B cell (primary cell): ENCODE measurements at regions not wholly inside any gene's neighbourhood (a gene's known extent, or its start where the extent isn't known, plus 50 kb on each side); places are given as distances from the start of the nearest gene placed in this dataset.
"Not testable (repeated sequence)": the region's sequence is repeated elsewhere in the genome, so short reads cannot be mapped to it uniquely, and the experiment has no call there.

Source experiments
- ATAC-seq: fragments of 200-7000 bp; cut with Tn5 transposase; one replicate; pipeline ENCODE4 v1.10.0; 2021; ENCODE audit warnings: low read depth, mild to moderate bottlenecking, moderate number of reproducible peaks, moderate library complexity
- CTCF ChIA-PET: fragments of 350-600 bp; sonication (Branson Sonifier 250); formaldehyde crosslinking; loops from one replicate; lab custom pipeline; 2021; ENCODE audit warnings: antibody characterized with exemption, inconsistent platforms; lab: Charles Lee
- POLR2A ChIA-PET: fragments of 350-600 bp; sonication (Branson Sonifier 250); formaldehyde crosslinking; loops from one replicate; lab custom pipeline; 2021; ENCODE audit warnings: antibody characterized with exemption; lab: Charles Lee
- DNase-seq: peaks from one replicate; pipeline ENCODE4 v3.0.0; 2013
- H2AFZ ChIP-seq: 2 replicates; pipeline ENCODE4 v1.6.1; 2012; ENCODE audit warnings: mild to moderate bottlenecking, low read depth, low read length; ENCODE audit not compliant: insufficient read depth, poor library complexity, severe bottlenecking
- H3K27ac ChIP-seq, 2 donors: 1 replicate in 1 of 2; 2 replicates in 1 of 2; pipeline ENCODE4 v1.5.1; 2012 to 2013; ENCODE audit warnings: low read length in 2 of 2, mild to moderate bottlenecking in 2 of 2, moderate library complexity in 1 of 2
- H3K27me3 ChIP-seq, 4 experiments: fragments of 200-600 bp in 1 of 4; sonication (generic) in 1 of 4; replicated peaks in 1 of 4; 1 replicate in 2 of 4; 2 replicates in 2 of 4; pipeline versions ENCODE4 v1.6.1 to v1.7.0; 2013 to 2016; ENCODE audit warnings: low read length in 3 of 4, mild to moderate bottlenecking in 2 of 4, mixed read lengths in 1 of 4, moderate library complexity in 1 of 4; ENCODE audit not compliant: insufficient read depth in 4 of 4, control insufficient read depth in 3 of 4; ENCODE audit errors: control extremely low read depth in 1 of 4
- H3K36me3 ChIP-seq, 2 experiments: replicated peaks in 1 of 2; 1 replicate in 1 of 2; 2 replicates in 1 of 2; pipeline versions ENCODE4 v1.6.1 to v1.7.1; 2013; ENCODE audit warnings: low read length in 1 of 2; ENCODE audit not compliant: insufficient read depth in 2 of 2, control insufficient read depth in 1 of 2; ENCODE audit errors: control extremely low read depth in 1 of 2, extremely low read depth in 1 of 2
- H3K4me1 ChIP-seq, 2 donors: fragments of 200-600 bp in 1 of 2; sonication (generic) in 1 of 2; 1 replicate in 1 of 2; 2 replicates in 1 of 2; pipeline versions ENCODE4 v1.5.1 to v1.6.1; 2013 to 2017; ENCODE audit warnings: low read length in 2 of 2; ENCODE audit not compliant: control insufficient read depth in 2 of 2, insufficient read depth in 2 of 2
- H3K4me2 ChIP-seq: replicated peaks from 2 replicates; pipeline ENCODE3; 2012; ENCODE audit warnings: mild to moderate bottlenecking, low read depth, low read length; ENCODE audit not compliant: poor library complexity, severe bottlenecking
- H3K4me3 ChIP-seq, 5 experiments: fragments of 200-600 bp in 1 of 5; sonication (generic) in 1 of 5; 1 replicate in 3 of 5; 2 replicates in 2 of 5; pipeline versions ENCODE4 v1.5.1 to v1.7.0; 2011 to 2016; ENCODE audit warnings: low read length in 4 of 5, mild to moderate bottlenecking in 4 of 5, low read depth in 2 of 5, control low read depth in 1 of 5, moderate library complexity in 1 of 5; ENCODE audit not compliant: insufficient read depth in 1 of 5; ENCODE audit errors: control extremely low read depth in 1 of 5, extremely low read depth in 1 of 5
- H3K79me2 ChIP-seq: fragments of 200-600 bp; sonication (generic); one replicate; pipeline ENCODE4 v1.6.0; 2016; ENCODE audit warnings: low read length; ENCODE audit not compliant: control insufficient read depth, insufficient read depth
- H3K9ac ChIP-seq: fragments of 200-600 bp; sonication (generic); 2 replicates; pipeline ENCODE4 v1.6.1; 2017; ENCODE audit warnings: mild to moderate bottlenecking, low read length, moderate library complexity
- H3K9me3 ChIP-seq, 3 donors: one replicate each; pipeline versions ENCODE4 v1.6.1 to v1.7.1; 2013; ENCODE audit warnings: low read length in 2 of 3; ENCODE audit not compliant: control insufficient read depth in 2 of 3, insufficient read depth in 1 of 3; ENCODE audit errors: control extremely low read depth in 1 of 3
- H4K20me1 ChIP-seq: 2 replicates; pipeline ENCODE4 v1.6.0; 2012; ENCODE audit warnings: mild to moderate bottlenecking, low read length; ENCODE audit not compliant: insufficient read depth, control insufficient read depth, poor library complexity, severe bottlenecking
- H3K27ac Mint-ChIP-seq: one replicate; pipeline ENCODE4 v1.8.0; 2021; ENCODE audit warnings: mixed read lengths
- H3K27me3 Mint-ChIP-seq: one replicate; pipeline ENCODE4 v1.8.0; 2021; ENCODE audit warnings: mixed read lengths
- H3K4me1 Mint-ChIP-seq: one replicate; pipeline ENCODE4 v1.8.0; 2021; ENCODE audit warnings: mixed read lengths
- H3K4me3 Mint-ChIP-seq: one replicate; pipeline ENCODE4 v1.8.0; 2021; ENCODE audit warnings: mixed read lengths
- H3K9me3 Mint-ChIP-seq: one replicate; pipeline ENCODE4 v1.8.0; 2022; ENCODE audit warnings: mixed read lengths; ENCODE audit not compliant: insufficient read depth
- CTCF ChIP-seq: fragments of 200-600 bp; IDR thresholded peaks from one replicate; pipeline ENCODE4 v1.8.0; 2022; ENCODE audit warnings: antibody characterized with exemption, mild to moderate bottlenecking
- EZH2 ChIP-seq: IDR thresholded peaks from 2 replicates; pipeline ENCODE4 v1.6.1; 2012; ENCODE audit warnings: borderline replicate concordance, low read depth, mild to moderate bottlenecking, moderate library complexity, low read length; ENCODE audit not compliant: insufficient read depth, poor library complexity, severe bottlenecking
- WGBS: methylation state at CpG from one replicate; pipeline ENCODE4 v1.1.5; 2013; ENCODE audit warnings: missing lambda C conversion rate; ENCODE audit not compliant: insufficient coverage; 5-methylcytosine and 5-hydroxymethylcytosine counted together
- intact Hi-C: fragments of 100-400 bp; cut with micrococcal nuclease; formaldehyde crosslinking; loops from one replicate; pipeline ENCODE4 v1.10.0; 2022

- peaks cover 4% of the 10 kb centered on the region for H3K27me3 Mint-ChIP-seq
- ATAC-seq: no peak
- H3K79me2 ChIP-seq: no peaks in the 10 kb centered on the region
- H4K20me1 ChIP-seq: no peaks in the 10 kb centered on the region
- no peak overlapping the region for H3K27ac Mint-ChIP-seq
- WGBS: no CpG with 5 or more reads among the region's 1 CpG
- no peaks in the 10 kb centered on the region for H3K4me1 Mint-ChIP-seq
- no peak for TF ChIP-seq EZH2
- TF ChIP-seq CTCF: no peak
- no peak overlapping the region for H3K4me3 Mint-ChIP-seq
- peaks cover 1 to 11% (median 3%) of the 10 kb centered on the region in 3 donors for H3K9me3 ChIP-seq
- H3K9me3 Mint-ChIP-seq: peaks cover 9% of the 10 kb centered on the region
- no peaks in the 10 kb centered on the region for H3K27me3 ChIP-seq
- intact Hi-C loops: no loop called here
- no peak for DNase-seq
- no peak overlapping the region for H3K4me3 ChIP-seq
- ChIA-PET CTCF (no interaction called here), POLR2A (no interaction called here)
- H3K4me2 ChIP-seq: no peak overlapping the region
- H2AFZ ChIP-seq: no peak overlapping the region
- no peak overlapping the region for H3K27ac ChIP-seq
- no peak overlapping the region for H3K9ac ChIP-seq
- H3K4me1 ChIP-seq: no peaks in the 10 kb centered on the region
- no peaks in the 10 kb centered on the region for H3K36me3 ChIP-seq
These were observed 254.4 kb downstream of the HAPSTR1 start for GRCh38 chr16:9345880-9346279.

- no peak overlapping the region for H3K4me3 Mint-ChIP-seq
- ChIA-PET CTCF (no interaction called here), POLR2A (no interaction called here)
- H2AFZ ChIP-seq: no peak overlapping the region
- intact Hi-C loops: no loop called here
- no peak for DNase-seq
- no peaks in the 10 kb centered on the region for H3K4me1 ChIP-seq
- H3K79me2 ChIP-seq: no peaks in the 10 kb centered on the region
- no peak for ATAC-seq
- no peaks in the 10 kb centered on the region for H3K4me1 Mint-ChIP-seq
- no peak overlapping the region for H3K9ac ChIP-seq
- H3K9me3 ChIP-seq: peaks cover 1 to 19% (median 3%) of the 10 kb centered on the region in 3 donors
- no peak overlapping the region for H3K4me3 ChIP-seq
- H3K4me2 ChIP-seq: no peak overlapping the region
- H3K9me3 Mint-ChIP-seq: peaks cover 9% of the 10 kb centered on the region
- no peaks in the 10 kb centered on the region for H3K27me3 Mint-ChIP-seq
- H3K27ac ChIP-seq: no peak overlapping the region
- no peaks in the 10 kb centered on the region for H4K20me1 ChIP-seq
- TF ChIP-seq CTCF (no peak), EZH2 (no peak)
- H3K27me3 ChIP-seq: no peaks in the 10 kb centered on the region
- no peak overlapping the region for H3K27ac Mint-ChIP-seq
- no peaks in the 10 kb centered on the region for H3K36me3 ChIP-seq
These were observed 257.5 kb downstream of the HAPSTR1 start for GRCh38 chr16:9348912-9349311.

- H3K9me3 Mint-ChIP-seq, H3K4me1 ChIP-seq, ATAC-seq, H3K4me3 ChIP-seq, H3K4me2 ChIP-seq, CTCF ChIA-PET, H3K27me3 ChIP-seq, intact Hi-C loops, H3K79me2 ChIP-seq, H3K36me3 ChIP-seq, H3K4me1 Mint-ChIP-seq, POLR2A ChIA-PET, H3K4me3 Mint-ChIP-seq, H3K27ac ChIP-seq, H3K27ac Mint-ChIP-seq, H3K9ac ChIP-seq, H4K20me1 ChIP-seq, DNase-seq, H3K27me3 Mint-ChIP-seq, H2AFZ ChIP-seq: not testable (repeated sequence)
- WGBS: 85% methylated on average over 4 of the region's 8 CpGs
- peaks cover 1 to 19% (median 3%) of the 10 kb centered on the region in 3 donors for H3K9me3 ChIP-seq
These were observed 258.0 kb downstream of the HAPSTR1 start for GRCh38 chr16:9349373-9349960.
